ENCODE measurements at regions not wholly inside any gene's neighbourhood (a gene's known extent, or its start where the extent isn't known, plus 50 kb on each side); places are given as distances from the start of the nearest gene placed in this dataset.

- Histone ChIP-seq H3K4me2 (ENCODE audit: low read depth, low read length) (no peak overlapping the region), H3K36me3 (ENCODE audit: control insufficient read depth, insufficient read depth, low read length) (no peaks in the 10 kb centered on the region), H3K9me3 (ENCODE audit: control insufficient read depth, insufficient read depth, low read length) (no peaks in the 10 kb centered on the region), H2BK20ac (ENCODE audit: low read depth, low read length) (no peak overlapping the region), H2AK5ac (ENCODE audit: low read depth, low read length) (no peak overlapping the region), H2BK5ac (ENCODE audit: low read depth, low read length, poor library complexity, severe bottlenecking) (no peak overlapping the region), H2AK9ac (replicated peaks; ENCODE audit: low read depth, low read length, poor library complexity) (no peak overlapping the region), H3K56ac (ENCODE audit: extremely low read depth, insufficient read depth, low read length) (no peak overlapping the region), H3K23ac (ENCODE audit: low read depth, low read length) (no peak overlapping the region), H3K27me3 (ENCODE audit: control insufficient read depth, insufficient read depth, low read length) (no peaks in the 10 kb centered on the region; the same call in 1 of the 2 replicates), H3K9ac (ENCODE audit: low read depth, low read length) (no peak overlapping the region), H3K4me3 (ENCODE audit: insufficient read depth, low read depth, low read length) (no peak overlapping the region), H3K79me1 (ENCODE audit: low read depth in 1 of 2, low read length in 2 of 2) (no peaks in the 10 kb centered on the region), H3K9me1 (ENCODE audit: insufficient read depth, low read length) (no peaks in the 10 kb centered on the region), H4K91ac (ENCODE audit: insufficient read depth, low read depth, low read length) (no peak overlapping the region), H4K5ac (ENCODE audit: low read depth, low read length) (no peak overlapping the region), H4K20me1 (ENCODE audit: insufficient read depth, low read length) (no peaks in the 10 kb centered on the region), H3K14ac (replicated peaks; ENCODE audit: low read depth, low read length) (no peak overlapping the region), H3K18ac (ENCODE audit: low read depth, low read length) (no peak overlapping the region), H2AFZ (replicated peaks; ENCODE audit: low read length, poor library complexity) (no peak overlapping the region), H2BK15ac (ENCODE audit: low read depth, low read length) (no peak overlapping the region), H4K8ac (ENCODE audit: low read depth in 2 of 2, low read length in 2 of 2) (no peak overlapping the region), H3K4ac (ENCODE audit: low read depth, low read length) (no peak overlapping the region), H2BK120ac (ENCODE audit: low read depth, low read length) (no peak overlapping the region), H3K4me1 (ENCODE audit: control insufficient read depth, insufficient read depth, low read length) (no peaks in the 10 kb centered on the region), H3K27ac (ENCODE audit: insufficient read depth, low read length) (no peak overlapping the region)
- dilution Hi-C loops (cut with HindIII; ENCODE audit: low sequenced_read_pairs, unreplicated experiment) (no loop called here), intact Hi-C loops (cut with micrococcal nuclease) (no loop called here), in situ Hi-C loops (cut with MboI; ENCODE audit: low sequenced_read_pairs) (loop anchor here (5.0 kb wide), 1 partner anchor 338 kb away; no protein-coding TSS in a partner anchor)
- DNase-seq (no peak), ATAC-seq (ENCODE audit: low read depth) (no peak)
- WGBS, 2 experiments (ENCODE audit: extremely low coverage in 2 of 2, insufficient read length in 1 of 2), result 59% methylated on average over 5 of the region's 10 CpGs; no CpG with 5 or more reads in 1 of the 2 experiments
- TF ChIP-seq RAD21 (IDR thresholded peaks at IDR 0.05; ENCODE audit: low read length) (no peak), BHLHE40 (IDR thresholded peaks at IDR 0.05; ENCODE audit: low read depth, low read length) (no peak), ELK1 (IDR thresholded peaks at IDR 0.05; ENCODE audit: borderline replicate concordance, low read depth, low read length) (no peak), MAFK (IDR thresholded peaks at IDR 0.05; ENCODE audit: low read depth, low read length) (no peak), CTCF (conservative IDR thresholded peaks at IDR 0.05; ENCODE audit: low read depth, low read length) (no peak), MAZ (IDR thresholded peaks at IDR 0.05; ENCODE audit: borderline replicate concordance, low read depth, low read length) (no peak), CEBPB (IDR thresholded peaks at IDR 0.05; ENCODE audit: low read depth, low read length) (no peak), SMC3 (IDR thresholded peaks at IDR 0.05; ENCODE audit: low read depth, low read length) (no peak), POLR2A (IDR thresholded peaks at IDR 0.05; ENCODE audit: low read depth, low read length) (no peak), USF2 (IDR thresholded peaks at IDR 0.05; ENCODE audit: low read depth, low read length) (no peak), RCOR1 (IDR thresholded peaks at IDR 0.05; ENCODE audit: insufficient replicate concordance, low read length) (no peak)
- BruUV-seq (replicated peaks), result no TSS peak
- CTCF ChIA-PET, result no interaction called here
- POLR2A ChIA-PET (ENCODE audit: unreplicated experiment), result no interaction called here
Observed at GRCh38 chr20:22675341-22675740, 91.0 kb upstream of the FOXA2 start.
